ENCODE measurements at regions not wholly inside any gene's neighbourhood (a gene's known extent, or its start where the extent isn't known, plus 50 kb on each side); places are given as distances from the start of the nearest gene placed in this dataset.

- DNase-seq (ENCODE audit: low spot score in 2 of 2) = no peak
- no peak overlapping the region for H3K4me3 ChIP-seq (ENCODE audit: low read depth, poor library complexity, severe bottlenecking)
- WGBS, 2 donors = 71 to 76% methylated on average over 2 of the region's 2 CpGs
- intact Hi-C loops (cut with DNase I; ENCODE audit: low total_unique reads) = no loop called here
- TF ChIP-seq CTCF (IDR thresholded peaks at IDR 0.05) (no peak), POLR2A (IDR thresholded peaks at IDR 0.05) (no peak)
These were observed 205.7 kb upstream of the NAV2 start for GRCh38 chr11:19506816-19507486.

- no peak overlapping the region for H3K4me3 ChIP-seq (ENCODE audit: low read depth, poor library complexity, severe bottlenecking)
- no peak for TF ChIP-seq CTCF (IDR thresholded peaks at IDR 0.05)
- no peak for TF ChIP-seq POLR2A (IDR thresholded peaks at IDR 0.05)
- intact Hi-C loops (cut with DNase I; ENCODE audit: low total_unique reads) = no loop called here
- no peak for DNase-seq (ENCODE audit: low spot score in 2 of 2)
- WGBS, 2 donors = 89 to 94% methylated on average over 3 of the region's 3 CpGs
These were observed 209.9 kb upstream of the NAV2 start for GRCh38 chr11:19502691-19503253.

GRCh38 chr11:19501631-19502030 lies 211.0 kb upstream of the NAV2 start:
- TF ChIP-seq CTCF (IDR thresholded peaks at IDR 0.05) (no peak), POLR2A (IDR thresholded peaks at IDR 0.05) (no peak)
- no peak for DNase-seq (ENCODE audit: low spot score in 2 of 2)
- intact Hi-C loops (cut with DNase I; ENCODE audit: low total_unique reads) = no loop called here
- 82 to 91% methylated on average over 7 of the region's 7 CpGs for WGBS, 2 donors
- no peak overlapping the region for H3K4me3 ChIP-seq (ENCODE audit: low read depth, poor library complexity, severe bottlenecking)

DNA sequence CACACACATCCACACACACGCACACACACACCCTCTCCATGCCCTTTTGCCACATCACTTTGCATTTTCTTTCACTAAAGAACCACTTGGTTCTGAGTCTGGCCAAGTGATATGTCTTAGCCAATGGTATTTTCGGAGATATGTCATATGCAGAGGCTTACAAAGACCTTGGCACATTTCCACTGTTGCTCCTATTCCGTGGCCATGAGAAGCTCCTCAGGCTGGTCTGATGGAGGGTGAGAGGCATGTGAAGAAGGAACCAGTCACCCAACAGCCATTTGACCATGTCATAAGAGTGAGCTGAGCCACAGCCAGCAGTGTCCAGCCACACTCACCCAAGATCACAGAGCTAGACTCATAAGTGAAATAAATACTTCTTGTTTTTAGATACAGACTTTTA lies 212.6 kb upstream of the NAV2 start:
- TF ChIP-seq CTCF (IDR thresholded peaks at IDR 0.05) = no peak
- TF ChIP-seq POLR2A (IDR thresholded peaks at IDR 0.05) = no peak
- H3K4me3 ChIP-seq (ENCODE audit: low read depth, poor library complexity, severe bottlenecking) = no peak overlapping the region
- 69 to 74% methylated on average over 3 of the region's 3 CpGs for WGBS, 2 donors
- DNase-seq (ENCODE audit: low spot score in 2 of 2) = no peak
- intact Hi-C loops (cut with DNase I; ENCODE audit: low total_unique reads) = no loop called here

GRCh38 chr11:19499026-19499669 lies 213.5 kb upstream of the NAV2 start:
- intact Hi-C loops (cut with DNase I; ENCODE audit: low total_unique reads) = no loop called here
- no peak for DNase-seq (ENCODE audit: low spot score in 2 of 2)
- no peak overlapping the region for H3K4me3 ChIP-seq (ENCODE audit: low read depth, poor library complexity, severe bottlenecking)
- no peak for TF ChIP-seq POLR2A (IDR thresholded peaks at IDR 0.05)
- 36 to 41% methylated on average over 4 of the region's 4 CpGs for WGBS, 2 donors

DNA sequence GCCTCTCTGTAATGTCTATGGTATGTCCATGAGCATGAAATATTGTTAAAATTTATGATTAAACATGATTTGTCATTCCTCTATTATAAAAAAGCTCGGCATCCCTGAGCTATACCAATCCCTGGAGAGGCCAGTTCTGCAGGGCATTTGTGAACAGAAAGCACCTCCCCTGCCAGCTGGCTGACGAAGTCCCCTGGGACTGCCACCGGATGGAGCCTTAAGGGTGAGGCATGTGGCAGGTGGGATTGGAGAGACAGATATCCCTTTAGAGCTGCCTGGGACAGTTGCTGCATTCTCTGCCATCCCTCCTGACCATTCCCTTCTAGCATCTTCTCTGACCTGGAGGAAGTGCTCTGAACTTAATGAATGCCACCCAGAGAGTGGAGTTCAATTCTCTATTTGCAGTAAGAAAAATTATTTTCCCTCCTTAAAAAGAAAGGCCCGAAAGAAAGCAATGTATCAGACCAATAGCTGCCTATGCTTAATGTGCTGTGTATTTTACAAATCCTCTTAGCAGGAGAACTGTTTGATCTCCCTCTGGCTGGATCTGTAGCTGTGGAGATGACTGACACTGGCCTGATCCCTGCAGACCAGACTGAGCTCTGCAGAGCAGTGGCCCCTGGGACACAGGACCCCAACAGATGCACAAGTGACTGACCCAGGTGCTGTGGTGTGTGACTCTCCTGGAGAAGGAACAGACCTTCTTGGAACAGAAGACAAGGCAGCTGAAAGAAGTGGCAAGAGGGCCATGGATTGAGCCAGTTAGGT lies 219.0 kb upstream of the NAV2 start:
- intact Hi-C loops (cut with DNase I; ENCODE audit: low total_unique reads) = no loop called here
- TF ChIP-seq CTCF (IDR thresholded peaks at IDR 0.05) (no peak), POLR2A (IDR thresholded peaks at IDR 0.05) (no peak)
- 57 to 60% methylated on average over 4 of the region's 4 CpGs for WGBS, 2 donors
- H3K4me3 ChIP-seq (ENCODE audit: low read depth, poor library complexity, severe bottlenecking) = no peak overlapping the region
- no peak for DNase-seq (ENCODE audit: low spot score in 2 of 2)
